ENCODE measurements at regions not wholly inside any gene's neighbourhood (a gene's known extent, or its start where the extent isn't known, plus 50 kb on each side); places are given as distances from the start of the nearest gene placed in this dataset.

DNA sequence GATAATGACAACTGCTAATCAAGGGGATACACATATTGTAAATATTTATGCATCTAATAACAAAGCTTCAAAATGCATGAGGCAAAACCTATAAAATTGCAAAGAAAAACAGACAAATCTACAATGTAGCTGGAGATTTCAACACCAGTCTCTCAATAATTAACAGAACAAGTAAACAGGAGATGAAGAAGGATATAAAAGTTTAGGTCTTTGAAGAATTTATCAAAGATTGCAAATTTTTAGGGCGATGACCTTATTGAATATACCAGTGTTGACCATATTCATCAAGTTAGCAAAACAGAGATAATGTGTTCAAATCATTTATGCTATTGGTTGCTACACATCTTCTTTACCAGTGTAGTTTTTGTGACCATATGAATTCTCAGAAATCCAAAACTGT, 237.8 kb upstream of the SGK1 start:
- WGBS: no CpG with 5 or more reads among the region's 1 CpG
- Histone ChIP-seq H3K23ac (ENCODE audit: low read length in 2 of 2) (no peak overlapping the region), H3K9me3 (ENCODE audit: control insufficient read depth, low read length) (no peaks in the 10 kb centered on the region), H3K9ac (ENCODE audit: low read length) (no peak overlapping the region), H2BK15ac (ENCODE audit: low read depth, poor library complexity, severe bottlenecking) (no peak overlapping the region), H4K8ac (ENCODE audit: low read length) (no peak overlapping the region), H2AK5ac (ENCODE audit: low read length, severe bottlenecking) (no peak overlapping the region), H2BK12ac (ENCODE audit: low read length in 2 of 2) (no peak overlapping the region), H2BK120ac (ENCODE audit: low read depth, low read length) (no peak overlapping the region), H3K18ac (ENCODE audit: low read depth in 1 of 2, low read length in 2 of 2) (no peak overlapping the region), H3K14ac (ENCODE audit: low read length in 2 of 2) (no peak overlapping the region), H3K4ac (ENCODE audit: low read depth in 1 of 2, low read length in 2 of 2) (no peak overlapping the region), H4K91ac (ENCODE audit: low read length) (no peak overlapping the region), H2AFZ (ENCODE audit: low read depth, low read length) (no peak overlapping the region), H3K4me3 (ENCODE audit: insufficient read depth in 1 of 2, low read depth in 1 of 2, low read length in 2 of 2) (no peak overlapping the region), H3K4me1 (ENCODE audit: control insufficient read depth, insufficient read depth, low read depth, low read length) (no peaks in the 10 kb centered on the region), H3K4me2 (ENCODE audit: low read length, poor library complexity, severe bottlenecking) (no peak overlapping the region), H2BK5ac (ENCODE audit: low read depth, low read length, poor library complexity, severe bottlenecking) (no peak overlapping the region), H3K79me1 (replicated peaks; ENCODE audit: low read length, poor library complexity, severe bottlenecking) (no peaks in the 10 kb centered on the region), H3K27me3 (ENCODE audit: control insufficient read depth in 1 of 2, insufficient read depth in 1 of 2, low read length in 2 of 2) (no peaks in the 10 kb centered on the region), H3K27ac (ENCODE audit: low read length, poor library complexity, severe bottlenecking) (no peak overlapping the region), H3K36me3 (ENCODE audit: control insufficient read depth in 1 of 2, insufficient read depth in 2 of 2, low read depth in 1 of 2, low read length in 2 of 2) (no peaks in the 10 kb centered on the region)
- no peak for DNase-seq

DNA sequence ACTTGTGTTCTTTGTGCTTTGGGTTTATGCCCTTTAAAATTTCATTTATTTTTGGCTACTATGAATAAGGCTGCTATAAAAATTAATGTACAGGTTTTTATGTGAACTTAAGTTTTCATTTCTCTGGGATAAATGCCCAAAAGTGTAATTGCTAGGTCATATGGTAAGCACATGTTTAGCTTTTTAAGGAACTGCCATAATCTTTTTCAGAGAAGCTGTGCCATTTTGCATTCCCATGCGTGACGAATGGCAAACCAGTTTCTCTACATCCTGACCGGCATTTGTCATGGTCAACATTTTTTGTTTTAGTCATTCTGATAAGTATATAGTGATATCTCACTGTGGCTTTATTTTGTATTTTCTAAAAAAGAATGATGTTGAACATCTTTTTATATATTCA, 236.0 kb upstream of the SGK1 start:
- Histone ChIP-seq H2BK12ac (ENCODE audit: low read length in 2 of 2) (no peak overlapping the region), H3K23ac (ENCODE audit: low read length in 2 of 2) (no peak overlapping the region), H2AK5ac (ENCODE audit: low read length, severe bottlenecking) (no peak overlapping the region), H2BK15ac (ENCODE audit: low read depth, poor library complexity, severe bottlenecking) (no peak overlapping the region), H3K9ac (ENCODE audit: low read length) (no peak overlapping the region), H3K4me1 (ENCODE audit: control insufficient read depth, insufficient read depth, low read depth, low read length) (no peaks in the 10 kb centered on the region), H3K27ac (ENCODE audit: low read length, poor library complexity, severe bottlenecking) (no peak overlapping the region), H3K79me1 (replicated peaks; ENCODE audit: low read length, poor library complexity, severe bottlenecking) (no peaks in the 10 kb centered on the region), H4K8ac (ENCODE audit: low read length) (no peak overlapping the region), H3K36me3 (ENCODE audit: control insufficient read depth in 1 of 2, insufficient read depth in 2 of 2, low read depth in 1 of 2, low read length in 2 of 2) (no peaks in the 10 kb centered on the region), H3K4ac (ENCODE audit: low read depth in 1 of 2, low read length in 2 of 2) (no peak overlapping the region), H2AFZ (ENCODE audit: low read depth, low read length) (no peak overlapping the region), H2BK5ac (ENCODE audit: low read depth, low read length, poor library complexity, severe bottlenecking) (no peak overlapping the region), H3K27me3 (ENCODE audit: control insufficient read depth in 1 of 2, insufficient read depth in 1 of 2, low read length in 2 of 2) (no peaks in the 10 kb centered on the region), H3K9me3 (ENCODE audit: control insufficient read depth, low read length) (no peaks in the 10 kb centered on the region), H3K4me2 (ENCODE audit: low read length, poor library complexity, severe bottlenecking) (no peak overlapping the region), H3K4me3 (ENCODE audit: insufficient read depth in 1 of 2, low read depth in 1 of 2, low read length in 2 of 2) (no peak overlapping the region), H2BK120ac (ENCODE audit: low read depth, low read length) (no peak overlapping the region), H3K14ac (ENCODE audit: low read length in 2 of 2) (no peak overlapping the region), H3K18ac (ENCODE audit: low read depth in 1 of 2, low read length in 2 of 2) (no peak overlapping the region), H4K91ac (ENCODE audit: low read length) (no peak overlapping the region)
- no peak for DNase-seq
- WGBS: 86% methylated on average over 2 of the region's 3 CpGs

DNA sequence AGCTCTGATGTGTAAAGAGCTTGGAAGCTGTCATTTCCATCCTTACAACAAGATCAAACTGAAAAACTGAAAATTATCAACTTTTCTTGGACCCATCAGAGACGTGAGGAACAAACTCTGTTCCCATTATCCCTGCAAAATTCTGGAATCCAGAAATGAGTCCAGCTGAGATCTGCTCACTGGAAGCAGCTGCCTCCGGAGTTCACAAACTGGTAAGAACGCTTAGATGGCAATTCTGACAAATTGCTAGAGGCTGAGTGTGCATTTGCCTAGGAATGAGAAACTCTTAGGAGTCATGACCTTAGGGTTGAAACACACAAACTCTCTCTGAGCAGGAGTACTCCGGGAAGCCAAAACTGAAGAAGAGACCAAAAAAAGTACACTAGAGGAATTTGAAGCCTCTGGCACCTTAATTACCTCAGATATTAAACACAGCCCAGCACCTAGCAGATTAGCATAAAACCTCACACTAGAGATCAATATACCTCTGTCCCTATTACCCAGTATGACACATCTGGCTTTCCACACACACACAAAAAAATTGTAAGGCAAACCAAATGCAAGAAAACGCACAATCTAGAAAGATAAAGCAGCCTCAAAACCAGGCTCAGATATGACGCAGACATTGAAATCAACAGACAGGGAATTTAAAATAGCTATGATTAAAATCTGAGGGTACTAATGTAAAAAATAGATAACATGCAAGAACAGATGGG, 233.5 kb upstream of the SGK1 start:
- H3K18ac ChIP-seq (ENCODE audit: low read depth in 1 of 2, low read length in 2 of 2): no peak overlapping the region
- no peak overlapping the region for H2BK120ac ChIP-seq (ENCODE audit: low read depth, low read length)
- peak overlapping the region; percentile 28 for H3K4me2 ChIP-seq (ENCODE audit: low read length, poor library complexity, severe bottlenecking)
- no peaks in the 10 kb centered on the region for H3K9me3 ChIP-seq (ENCODE audit: control insufficient read depth, low read length)
- DNase-seq: peak; percentile 75
- H2BK5ac ChIP-seq (ENCODE audit: low read depth, low read length, poor library complexity, severe bottlenecking): no peak overlapping the region
- H2AFZ ChIP-seq (ENCODE audit: low read depth, low read length): no peak overlapping the region
- H2BK15ac ChIP-seq (ENCODE audit: low read depth, poor library complexity, severe bottlenecking): no peak overlapping the region
- no peaks in the 10 kb centered on the region for H3K36me3 ChIP-seq (ENCODE audit: control insufficient read depth in 1 of 2, insufficient read depth in 2 of 2, low read depth in 1 of 2, low read length in 2 of 2)
- H3K27me3 ChIP-seq (ENCODE audit: control insufficient read depth in 1 of 2, insufficient read depth in 1 of 2, low read length in 2 of 2): no peaks in the 10 kb centered on the region
- H4K91ac ChIP-seq (ENCODE audit: low read length): no peak overlapping the region
- H3K4me1 ChIP-seq (ENCODE audit: control insufficient read depth, insufficient read depth, low read depth, low read length): no peaks in the 10 kb centered on the region
- no peak overlapping the region for H2AK5ac ChIP-seq (ENCODE audit: low read length, severe bottlenecking)
- no peak overlapping the region for H2BK12ac ChIP-seq (ENCODE audit: low read length in 2 of 2)
- peak overlapping the region; percentile 70 for H3K9ac ChIP-seq (ENCODE audit: low read length)
- H3K4ac ChIP-seq (ENCODE audit: low read depth in 1 of 2, low read length in 2 of 2): no peak overlapping the region
- peak overlapping the region; percentile 96 for H3K27ac ChIP-seq (ENCODE audit: low read length, poor library complexity, severe bottlenecking)
- no peak overlapping the region for H3K23ac ChIP-seq (ENCODE audit: low read length in 2 of 2)
- peak overlapping the region in 1 of 2 experiments; percentile 33 for H3K4me3 ChIP-seq (ENCODE audit: insufficient read depth in 1 of 2, low read depth in 1 of 2, low read length in 2 of 2)
- H3K14ac ChIP-seq (ENCODE audit: low read length in 2 of 2): no peak overlapping the region
- no peaks in the 10 kb centered on the region for H3K79me1 ChIP-seq (replicated peaks; ENCODE audit: low read length, poor library complexity, severe bottlenecking)
- WGBS: 23% methylated on average over 6 of the region's 6 CpGs
- no peak overlapping the region for H4K8ac ChIP-seq (ENCODE audit: low read length)

DNA sequence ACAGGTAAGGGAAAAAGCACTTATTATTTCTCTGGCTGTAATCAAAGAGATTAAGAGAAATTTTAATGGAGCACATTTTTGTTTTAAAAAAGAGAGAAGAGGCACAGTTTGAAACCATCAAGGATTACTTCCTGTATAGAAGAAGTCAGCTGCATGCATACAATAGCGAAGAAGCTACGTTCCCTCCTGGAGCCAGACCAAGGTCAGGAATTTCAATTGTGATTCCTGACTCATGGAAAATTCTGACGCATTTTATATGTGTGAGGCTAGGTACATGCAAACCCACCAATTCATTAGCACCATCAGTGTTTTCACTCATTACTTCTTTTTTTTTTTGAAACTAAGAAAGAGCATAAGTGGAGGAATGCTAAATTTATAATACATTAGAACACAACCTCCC, 232.7 kb upstream of the SGK1 start:
- Histone ChIP-seq H3K23ac (ENCODE audit: low read length in 2 of 2) (no peak overlapping the region), H3K18ac (ENCODE audit: low read depth in 1 of 2, low read length in 2 of 2) (peak overlapping the region in 1 of 2 experiments; percentile 43), H2AFZ (ENCODE audit: low read depth, low read length) (no peak overlapping the region), H3K14ac (ENCODE audit: low read length in 2 of 2) (no peak overlapping the region), H2BK12ac (ENCODE audit: low read length in 2 of 2) (no peak overlapping the region), H2BK120ac (ENCODE audit: low read depth, low read length) (no peak overlapping the region), H3K27ac (ENCODE audit: low read length, poor library complexity, severe bottlenecking) (peak overlapping the region; percentile 96), H3K4me2 (ENCODE audit: low read length, poor library complexity, severe bottlenecking) (no peak overlapping the region), H2AK5ac (ENCODE audit: low read length, severe bottlenecking) (no peak overlapping the region), H4K8ac (ENCODE audit: low read length) (no peak overlapping the region), H2BK5ac (ENCODE audit: low read depth, low read length, poor library complexity, severe bottlenecking) (peak overlapping the region; percentile 51), H3K4me3 (ENCODE audit: insufficient read depth in 1 of 2, low read depth in 1 of 2, low read length in 2 of 2) (peak overlapping the region in 1 of 2 experiments; percentile 33), H3K79me1 (replicated peaks; ENCODE audit: low read length, poor library complexity, severe bottlenecking) (no peaks in the 10 kb centered on the region), H3K4me1 (ENCODE audit: control insufficient read depth, insufficient read depth, low read depth, low read length) (no peaks in the 10 kb centered on the region), H3K36me3 (ENCODE audit: control insufficient read depth in 1 of 2, insufficient read depth in 2 of 2, low read depth in 1 of 2, low read length in 2 of 2) (no peaks in the 10 kb centered on the region), H3K4ac (ENCODE audit: low read depth in 1 of 2, low read length in 2 of 2) (no peak overlapping the region), H2BK15ac (ENCODE audit: low read depth, poor library complexity, severe bottlenecking) (no peak overlapping the region), H4K91ac (ENCODE audit: low read length) (no peak overlapping the region), H3K9ac (ENCODE audit: low read length) (peak overlapping the region; percentile 70), H3K9me3 (ENCODE audit: control insufficient read depth, low read length) (no peaks in the 10 kb centered on the region), H3K27me3 (ENCODE audit: control insufficient read depth in 1 of 2, insufficient read depth in 1 of 2, low read length in 2 of 2) (no peaks in the 10 kb centered on the region)
- 4% methylated on average over 2 of the region's 3 CpGs for WGBS
- DNase-seq: peak; percentile 70

Data from mesenchymal stem cell (in vitro differentiated cells and primary cell).